ENCODE measurements at regions not wholly inside any gene's neighbourhood (a gene's known extent, or its start where the extent isn't known, plus 50 kb on each side); places are given as distances from the start of the nearest gene placed in this dataset.

- Mint-ChIP-seq H3K36me3 (ENCODE audit: low read depth) (peaks cover 2% of the 10 kb centered on the region), H3K9me3 (peaks cover 11% of the 10 kb centered on the region), H3K27me3 (ENCODE audit: low read depth) (peaks cover 9% of the 10 kb centered on the region), H3K27ac (ENCODE audit: unreplicated experiment) (no peak overlapping the region), H3K4me1 (no peaks in the 10 kb centered on the region), H3K4me3 (no peak overlapping the region)
- DNase-seq (ENCODE audit: low read depth, low spot score): no peak
- TF ChIP-seq CTCF (conservative IDR thresholded peaks at IDR 0.05): no peak
These were observed 81.2 kb upstream of the KCND3 start for GRCh38 chr1:112070677-112071076.

GRCh38 chr1:112074711-112075110 lies 85.2 kb upstream of the KCND3 start:
- Mint-ChIP-seq H3K36me3 (ENCODE audit: low read depth) (peaks cover 2% of the 10 kb centered on the region), H3K4me1 (no peaks in the 10 kb centered on the region), H3K27me3 (ENCODE audit: low read depth) (peaks cover 26% of the 10 kb centered on the region), H3K9me3 (peaks cover 11% of the 10 kb centered on the region), H3K4me3 (no peak overlapping the region), H3K27ac (ENCODE audit: unreplicated experiment) (no peak overlapping the region)
- DNase-seq (ENCODE audit: low read depth, low spot score): no peak
- no peak for TF ChIP-seq CTCF (conservative IDR thresholded peaks at IDR 0.05)

- H3K27me3 Mint-ChIP-seq (ENCODE audit: low read depth): peaks cover 30% of the 10 kb centered on the region
- no peak overlapping the region for H3K27ac Mint-ChIP-seq (ENCODE audit: unreplicated experiment)
- H3K4me3 Mint-ChIP-seq: no peak overlapping the region
- H3K4me1 Mint-ChIP-seq: no peaks in the 10 kb centered on the region
- no peak for TF ChIP-seq CTCF (conservative IDR thresholded peaks at IDR 0.05)
- peaks cover 11% of the 10 kb centered on the region for H3K9me3 Mint-ChIP-seq
- H3K36me3 Mint-ChIP-seq (ENCODE audit: low read depth): peaks cover 2% of the 10 kb centered on the region
- no peak for DNase-seq (ENCODE audit: low read depth, low spot score)
These were observed 86.1 kb upstream of the KCND3 start for GRCh38 chr1:112075566-112075965.

- H3K4me1 Mint-ChIP-seq: no peaks in the 10 kb centered on the region
- peaks cover 53% of the 10 kb centered on the region for H3K27me3 Mint-ChIP-seq (ENCODE audit: low read depth)
These were observed 90.0 kb upstream of the KCND3 start for GRCh38 chr1:112079446-112079845.

GRCh38 chr1:112083487-112083886 lies 94.0 kb upstream of the KCND3 start:
- Mint-ChIP-seq H3K27ac (ENCODE audit: unreplicated experiment) (no peak overlapping the region), H3K27me3 (ENCODE audit: low read depth) (peaks cover 76% of the 10 kb centered on the region), H3K9me3 (no peaks in the 10 kb centered on the region), H3K4me3 (no peak overlapping the region), H3K36me3 (ENCODE audit: low read depth) (no peaks in the 10 kb centered on the region), H3K4me1 (no peaks in the 10 kb centered on the region)
- no peak for DNase-seq (ENCODE audit: low read depth, low spot score)
- TF ChIP-seq CTCF (conservative IDR thresholded peaks at IDR 0.05): no peak

More at GRCh38 chr1:112079446-112079845, 90.0 kb upstream of the KCND3 start:
- no peak for TF ChIP-seq CTCF (conservative IDR thresholded peaks at IDR 0.05)
- H3K4me3 Mint-ChIP-seq: no peak overlapping the region
- peaks cover under 1% of the 10 kb centered on the region for H3K9me3 Mint-ChIP-seq
- DNase-seq (ENCODE audit: low read depth, low spot score): no peak
- H3K27ac Mint-ChIP-seq (ENCODE audit: unreplicated experiment): no peak overlapping the region
- no peaks in the 10 kb centered on the region for H3K36me3 Mint-ChIP-seq (ENCODE audit: low read depth)

Measured in neural crest cell (in vitro differentiated cells).